NCI-H748 (cell line): ENCODE measurements at regions not wholly inside any gene's neighbourhood (a gene's known extent, or its start where the extent isn't known, plus 50 kb on each side); places are given as distances from the start of the nearest gene placed in this dataset.

Experiments
- DNase-seq: peaks from one replicate; lab custom pipeline; 2025; ENCODE audit not compliant: unreplicated experiment; lab: John Stamatoyannopoulos, UW

- no peak for DNase-seq
Measured at GRCh38 chr9:115362101-115362500, 244.1 kb upstream of the TNC start.

DNA sequence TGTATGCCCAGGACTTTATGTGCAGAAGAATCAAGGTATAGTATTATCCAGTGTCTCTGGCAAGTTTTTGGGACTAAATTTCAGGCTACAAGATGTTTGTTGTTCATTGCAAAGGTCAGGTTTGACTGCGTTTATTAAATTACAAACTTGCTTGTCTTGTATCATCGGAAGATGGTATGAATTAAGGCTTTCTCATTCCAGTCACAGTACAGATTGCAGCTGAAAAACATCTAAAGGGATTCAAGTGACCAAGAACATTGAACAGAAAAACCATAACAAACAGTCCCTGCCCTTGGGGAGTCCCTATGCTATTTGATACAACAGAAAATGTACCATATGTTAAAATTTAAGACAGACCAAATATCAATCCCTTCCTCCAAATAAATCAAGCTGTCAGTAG lies 244.7 kb upstream of the TNC start:
- no peak for DNase-seq

- DNase-seq = no peak
Measured at GRCh38 chr9:115364991-115365390, 247.0 kb upstream of the TNC start.

- no peak for DNase-seq
Measured at GRCh38 chr9:115367321-115367720, 249.4 kb upstream of the TNC start.

DNA sequence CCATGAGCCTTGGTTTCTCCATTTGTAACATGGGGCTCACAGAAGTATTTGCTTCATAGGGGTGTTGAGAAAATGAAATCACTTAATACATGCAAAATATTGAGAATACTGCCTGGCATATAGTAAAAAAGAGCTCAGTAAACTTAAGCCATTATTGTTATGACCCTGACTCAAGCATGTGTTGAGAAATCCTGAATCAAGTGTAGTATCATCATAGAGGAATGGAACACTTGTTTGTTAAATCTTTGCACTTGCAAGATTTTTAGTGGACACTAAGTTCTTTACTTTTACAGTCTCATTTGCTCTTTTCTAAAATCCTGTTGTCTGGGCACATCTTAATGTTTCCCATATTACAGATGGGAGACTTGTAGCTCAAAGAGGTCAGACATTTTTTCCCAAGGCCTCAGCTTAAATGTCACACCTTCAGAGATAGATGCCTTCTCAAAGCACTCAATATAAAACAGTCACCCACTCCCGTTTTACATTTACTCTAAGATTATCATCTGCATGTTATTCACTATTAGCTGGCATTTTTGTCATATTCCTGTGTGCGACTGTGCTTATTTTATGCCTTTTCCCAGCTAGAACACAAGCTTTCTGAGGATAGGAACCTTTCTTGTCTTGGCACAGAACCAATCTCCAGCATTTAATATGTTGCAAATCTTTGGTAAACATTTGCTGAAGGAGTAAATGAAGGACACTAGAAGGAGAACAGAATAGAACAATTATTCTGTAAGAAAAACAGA lies 250.0 kb upstream of the TNC start:
- no peak for DNase-seq

- peak; percentile 31 for DNase-seq
Measured at GRCh38 chr9:115369322-115369957, 251.5 kb upstream of the TNC start.

GRCh38 chr9:115373000-115373709 lies 255.2 kb upstream of the TNC start:
- no peak for DNase-seq

GRCh38 chr9:115373710-115374045 lies 255.7 kb upstream of the TNC start:
- no peak for DNase-seq

DNA sequence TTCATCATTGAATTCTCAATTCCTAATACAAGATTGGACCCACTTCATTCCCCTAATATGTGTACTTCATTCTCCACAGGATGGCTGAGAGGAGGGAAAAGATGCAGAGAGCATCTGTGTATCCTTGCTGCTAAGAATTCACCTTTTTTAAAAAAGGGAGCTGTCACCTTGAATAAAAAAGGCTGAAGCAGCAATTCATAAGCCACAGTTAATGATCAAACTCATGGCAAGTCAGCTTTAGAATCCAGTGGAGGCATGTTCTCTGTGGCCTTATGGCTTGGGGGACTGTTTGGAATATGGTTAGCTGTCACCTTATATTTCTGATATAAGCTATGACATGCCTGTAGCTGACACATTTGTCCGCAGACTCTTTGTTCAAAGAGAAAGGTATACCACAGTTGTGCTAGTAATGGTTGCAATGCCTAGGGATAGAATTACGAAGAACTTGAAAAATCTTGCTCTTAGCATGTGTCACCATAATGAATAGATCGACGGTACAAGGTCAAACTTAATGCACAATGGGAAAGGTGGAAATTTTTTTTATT lies 256.8 kb upstream of the TNC start:
- no peak for DNase-seq

- DNase-seq = no peak
Measured at GRCh38 chr9:115378241-115378640, 260.3 kb upstream of the TNC start.

GRCh38 chr9:115378758-115379157 lies 260.8 kb upstream of the TNC start:
- no peak for DNase-seq

DNA sequence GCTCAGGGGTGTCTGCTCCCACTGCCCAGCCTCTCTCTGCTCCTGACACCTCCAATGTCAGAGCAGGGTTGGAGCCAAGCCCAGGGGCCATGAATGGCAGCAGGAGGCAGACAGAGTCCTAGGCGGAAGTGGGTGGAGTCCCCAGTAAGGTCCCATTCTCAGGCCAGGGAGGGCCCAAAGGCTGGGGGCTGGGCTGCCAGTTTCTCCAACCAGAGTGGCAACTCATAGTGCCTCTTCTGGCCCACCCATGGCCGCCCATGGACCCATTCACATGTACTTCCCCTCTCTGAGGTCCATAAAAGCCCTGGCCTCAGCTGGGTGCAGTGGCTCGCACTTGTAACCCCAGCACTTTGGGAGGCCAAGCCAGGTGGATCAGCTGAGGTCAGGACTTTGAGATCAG lies 261.8 kb upstream of the TNC start:
- no peak for DNase-seq

- no peak for DNase-seq
Measured at GRCh38 chr9:115382865-115383264, 264.9 kb upstream of the TNC start.

GRCh38 chr9:115385383-115386122 lies 267.6 kb upstream of the TNC start:
- DNase-seq = no peak

- no peak for DNase-seq
Measured at GRCh38 chr9:115386963-115387770, 269.2 kb upstream of the TNC start.

DNA sequence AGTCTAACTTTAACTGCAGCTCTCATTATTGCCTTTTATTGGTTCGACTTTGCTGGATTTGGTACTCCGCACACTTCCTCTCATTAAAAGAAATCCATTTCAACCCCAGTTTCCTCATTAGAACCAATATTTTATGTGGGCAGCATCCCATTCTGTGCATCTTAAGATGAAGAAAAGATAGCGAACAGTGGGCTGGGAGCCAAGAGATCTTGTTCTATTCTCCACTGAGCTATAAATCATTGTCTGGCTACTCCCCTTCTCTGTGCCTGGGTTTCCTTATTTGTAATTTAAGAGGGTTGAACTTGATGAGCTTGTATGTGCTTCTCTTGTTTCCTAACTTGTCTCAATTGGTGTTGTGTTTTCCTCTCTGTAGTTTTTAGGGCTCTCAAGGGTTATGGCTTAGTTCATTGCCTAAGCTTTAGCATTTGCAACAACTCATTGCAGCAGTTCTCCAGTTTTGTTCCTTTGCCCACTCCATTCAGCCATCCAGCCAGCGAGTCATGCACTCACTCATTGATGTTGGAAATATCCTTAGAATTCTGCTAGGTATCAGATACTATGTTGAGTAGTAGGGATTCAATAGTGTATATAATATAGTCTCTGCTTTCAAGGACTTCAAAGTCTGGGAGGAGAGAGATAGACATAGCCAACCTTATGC lies 273.3 kb upstream of the TNC start:
- DNase-seq = no peak

GRCh38 chr9:115393976-115394775 lies 276.2 kb upstream of the TNC start:
- DNase-seq = no peak

- DNase-seq = peak; percentile 72
Measured at GRCh38 chr9:115395511-115396021, 277.6 kb upstream of the TNC start.

GRCh38 chr9:115396071-115396529 lies 278.1 kb upstream of the TNC start:
- no peak for DNase-seq
